Nephron progenitor cell (in vitro differentiated cells): ENCODE measurements at regions not wholly inside any gene's neighbourhood (a gene's known extent, or its start where the extent isn't known, plus 50 kb on each side); places are given as distances from the start of the nearest gene placed in this dataset.

Experiments
- DNase-seq: peaks from one replicate; pipeline ENCODE4 v3.0.0; 2021
- H3K27ac Mint-ChIP-seq: 2 replicates; pipeline ENCODE4 v1.8.0; 2021; ENCODE audit warnings: mild to moderate bottlenecking, moderate library complexity, mixed read lengths
- H3K27me3 Mint-ChIP-seq: 2 replicates; pipeline ENCODE4 v1.8.0; 2021; ENCODE audit warnings: mild to moderate bottlenecking, low read depth, mixed read lengths; ENCODE audit not compliant: poor library complexity
- H3K36me3 Mint-ChIP-seq: 2 replicates; pipeline ENCODE4 v1.8.0; 2021; ENCODE audit warnings: low read depth, mixed read lengths
- H3K4me1 Mint-ChIP-seq: 2 replicates; pipeline ENCODE4 v1.8.0; 2021; ENCODE audit warnings: mixed read lengths
- H3K4me3 Mint-ChIP-seq: 2 replicates; pipeline ENCODE4 v1.8.0; 2021; ENCODE audit warnings: mild to moderate bottlenecking, moderate library complexity, mixed read lengths
- H3K9me3 Mint-ChIP-seq: 2 replicates; pipeline ENCODE4 v1.8.0; 2021; ENCODE audit warnings: mild to moderate bottlenecking, moderate library complexity, mixed read lengths
- TF ChIP-seq, protein P1 (sequence below): fragments of 200-600 bp; sonication (generic); IDR thresholded peaks from 2 replicates; pipeline ENCODE4 v1.5.0; 2021; ENCODE audit warnings: antibody characterized with exemption

DNA sequence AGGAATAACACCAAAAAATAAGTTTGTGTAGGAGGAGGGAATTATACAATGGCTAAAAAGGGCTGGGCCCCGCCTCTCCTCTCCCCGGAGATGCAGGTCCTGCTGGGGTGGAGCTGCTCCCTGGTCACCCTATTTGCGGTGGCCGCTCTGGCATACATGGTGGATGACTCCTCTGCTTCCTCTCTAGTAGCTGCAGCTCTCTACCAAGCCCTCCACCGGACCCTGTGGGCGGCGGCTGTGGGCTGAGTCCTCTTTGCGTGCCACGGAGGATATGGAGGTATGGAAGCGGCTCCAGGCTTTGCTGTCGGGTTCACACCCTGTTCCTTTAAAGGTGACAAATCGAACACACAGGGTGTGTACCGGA lies 77.1 kb upstream of the SEC11C start:
- H3K4me1 Mint-ChIP-seq = peaks cover 10% of the 10 kb centered on the region
- H3K27ac Mint-ChIP-seq = no peak overlapping the region
- TF ChIP-seq, protein P1, sequence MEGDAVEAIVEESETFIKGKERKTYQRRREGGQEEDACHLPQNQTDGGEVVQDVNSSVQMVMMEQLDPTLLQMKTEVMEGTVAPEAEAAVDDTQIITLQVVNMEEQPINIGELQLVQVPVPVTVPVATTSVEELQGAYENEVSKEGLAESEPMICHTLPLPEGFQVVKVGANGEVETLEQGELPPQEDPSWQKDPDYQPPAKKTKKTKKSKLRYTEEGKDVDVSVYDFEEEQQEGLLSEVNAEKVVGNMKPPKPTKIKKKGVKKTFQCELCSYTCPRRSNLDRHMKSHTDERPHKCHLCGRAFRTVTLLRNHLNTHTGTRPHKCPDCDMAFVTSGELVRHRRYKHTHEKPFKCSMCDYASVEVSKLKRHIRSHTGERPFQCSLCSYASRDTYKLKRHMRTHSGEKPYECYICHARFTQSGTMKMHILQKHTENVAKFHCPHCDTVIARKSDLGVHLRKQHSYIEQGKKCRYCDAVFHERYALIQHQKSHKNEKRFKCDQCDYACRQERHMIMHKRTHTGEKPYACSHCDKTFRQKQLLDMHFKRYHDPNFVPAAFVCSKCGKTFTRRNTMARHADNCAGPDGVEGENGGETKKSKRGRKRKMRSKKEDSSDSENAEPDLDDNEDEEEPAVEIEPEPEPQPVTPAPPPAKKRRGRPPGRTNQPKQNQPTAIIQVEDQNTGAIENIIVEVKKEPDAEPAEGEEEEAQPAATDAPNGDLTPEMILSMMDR = no peak
- no peaks in the 10 kb centered on the region for H3K36me3 Mint-ChIP-seq
- H3K27me3 Mint-ChIP-seq = peaks cover 24% of the 10 kb centered on the region
- DNase-seq = no peak
- no peaks in the 10 kb centered on the region for H3K9me3 Mint-ChIP-seq
- H3K4me3 Mint-ChIP-seq = no peak overlapping the region

DNA sequence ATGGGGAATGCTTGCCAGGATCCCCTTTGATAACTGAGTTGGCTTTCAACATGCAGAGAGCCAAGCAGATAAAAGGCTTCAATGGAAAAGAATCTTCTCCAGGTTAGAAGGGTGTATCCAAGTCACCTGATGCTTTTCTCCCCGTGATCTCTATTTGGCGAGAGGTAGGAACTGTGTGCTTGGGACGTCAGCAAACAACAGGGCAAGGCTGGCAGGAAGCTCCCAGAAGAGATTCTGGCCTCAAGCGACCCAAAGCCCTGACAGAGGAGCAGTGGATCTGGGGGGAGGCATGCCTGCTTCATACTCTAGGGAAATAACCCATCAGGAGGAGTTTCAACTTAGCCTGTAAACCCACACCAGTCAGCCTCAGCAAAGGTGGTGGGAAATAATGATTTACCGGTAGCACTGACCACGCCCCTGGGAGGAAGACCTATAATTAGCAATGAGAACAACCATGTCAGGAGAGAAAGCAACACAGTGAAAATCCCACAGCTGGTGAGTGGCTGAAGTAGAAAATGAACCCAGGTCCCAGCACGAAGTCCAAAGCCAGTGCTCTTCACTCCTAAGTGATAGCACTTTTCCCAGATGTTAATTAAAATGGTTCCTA lies 76.3 kb upstream of the SEC11C start:
- H3K27ac Mint-ChIP-seq = no peak overlapping the region
- H3K9me3 Mint-ChIP-seq = no peaks in the 10 kb centered on the region
- TF ChIP-seq, protein P1 = no peak
- H3K27me3 Mint-ChIP-seq = peaks cover 24% of the 10 kb centered on the region
- H3K4me1 Mint-ChIP-seq = peaks cover 10% of the 10 kb centered on the region
- no peaks in the 10 kb centered on the region for H3K36me3 Mint-ChIP-seq
- no peak overlapping the region for H3K4me3 Mint-ChIP-seq
- no peak for DNase-seq

DNA sequence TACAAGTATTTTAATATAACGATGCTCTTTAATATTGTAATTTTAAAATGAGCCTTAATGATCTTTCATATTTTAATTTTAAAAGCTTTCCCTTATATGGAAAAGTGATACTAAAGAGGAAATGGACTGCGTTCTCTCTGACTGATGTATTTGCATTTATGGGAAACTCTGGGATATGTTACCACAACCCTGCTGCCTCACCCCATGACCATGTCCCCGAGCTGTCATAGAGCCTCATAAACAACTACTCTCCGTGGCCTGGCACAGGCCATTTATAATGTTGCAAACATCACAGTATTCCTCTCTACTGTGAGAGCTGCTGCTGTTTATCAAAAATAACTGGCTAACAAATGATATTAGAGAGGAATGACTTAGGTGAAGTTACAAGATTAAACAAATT lies 75.8 kb upstream of the SEC11C start:
- H3K27me3 Mint-ChIP-seq = peaks cover 24% of the 10 kb centered on the region

DNA sequence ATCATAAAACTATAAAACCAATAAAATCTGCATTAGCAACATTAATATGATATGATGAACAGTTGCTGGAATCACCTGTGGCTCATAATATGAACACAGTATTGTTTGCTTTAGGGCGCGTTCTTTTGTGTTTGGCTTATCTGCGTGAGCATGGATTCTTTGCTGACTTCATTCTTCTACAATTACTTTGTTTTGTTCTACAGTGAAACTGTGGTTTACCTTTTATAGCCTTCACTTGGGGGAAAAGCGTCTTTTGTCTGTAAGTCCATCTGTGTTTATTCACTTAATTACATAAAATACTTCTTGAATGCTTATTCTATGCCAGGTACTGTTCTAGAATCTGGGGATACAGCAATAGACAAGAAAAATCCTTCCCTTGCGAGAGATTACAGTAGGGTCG lies 74.0 kb upstream of the SEC11C start:
- Mint-ChIP-seq H3K4me3 (no peak overlapping the region), H3K36me3 (no peaks in the 10 kb centered on the region), H3K4me1 (peaks cover 10% of the 10 kb centered on the region), H3K27me3 (peaks cover 21% of the 10 kb centered on the region), H3K9me3 (no peaks in the 10 kb centered on the region), H3K27ac (no peak overlapping the region)
- no peak for DNase-seq
- TF ChIP-seq, protein P1 = no peak

More for the DNA sequence above, 75.8 kb upstream of the SEC11C start:
- H3K4me3 Mint-ChIP-seq = no peak overlapping the region
- H3K4me1 Mint-ChIP-seq = peaks cover 10% of the 10 kb centered on the region
- DNase-seq = no peak
- no peak overlapping the region for H3K27ac Mint-ChIP-seq
- H3K9me3 Mint-ChIP-seq = no peaks in the 10 kb centered on the region
- TF ChIP-seq, protein P1 = no peak
- no peaks in the 10 kb centered on the region for H3K36me3 Mint-ChIP-seq

DNA sequence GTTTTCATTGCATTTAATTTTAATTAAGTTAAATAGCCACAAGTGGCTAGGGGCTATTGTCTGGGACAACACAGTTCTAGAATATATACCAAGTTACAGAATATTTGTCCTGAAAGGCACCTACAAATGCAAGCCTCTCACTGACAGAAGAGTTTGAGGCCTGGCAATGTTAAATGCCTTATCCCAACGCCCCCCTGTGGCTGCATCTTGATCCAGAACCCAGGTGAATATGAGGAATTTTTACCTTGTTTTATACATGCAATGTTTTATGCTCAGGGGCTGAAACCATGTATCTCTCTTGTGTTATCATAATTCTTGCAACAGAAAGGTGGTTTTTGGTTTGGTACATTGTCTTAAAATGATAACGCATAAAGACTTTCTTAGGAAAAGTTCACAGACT lies 71.8 kb upstream of the SEC11C start:
- H3K27ac Mint-ChIP-seq = no peak overlapping the region
- no peaks in the 10 kb centered on the region for H3K36me3 Mint-ChIP-seq
- peak; percentile 22 for DNase-seq
- H3K4me3 Mint-ChIP-seq = no peak overlapping the region
- H3K27me3 Mint-ChIP-seq = peaks cover 13% of the 10 kb centered on the region
- H3K4me1 Mint-ChIP-seq = peaks cover 10% of the 10 kb centered on the region
- TF ChIP-seq, protein P1 = peak; percentile 32
- no peaks in the 10 kb centered on the region for H3K9me3 Mint-ChIP-seq
